H9 (cell line): ENCODE measurements at regions not wholly inside any gene's neighbourhood (a gene's known extent, or its start where the extent isn't known, plus 50 kb on each side); places are given as distances from the start of the nearest gene placed in this dataset.
A peak's percentile ranks its signal among the peaks of the same experiment; 100 is the strongest.

Source experiments
- DNase-seq: peaks from one replicate; pipeline ENCODE4 v3.0.0-alpha.2; 2017
- H2AFZ ChIP-seq: one replicate; pipeline ENCODE4 v1.6.1; 2013; ENCODE audit warnings: mild to moderate bottlenecking, low read length, control low read depth, moderate library complexity
- H2AK5ac ChIP-seq: 2 replicates; pipeline ENCODE4 v1.6.1; 2013; ENCODE audit warnings: low read length, control low read depth, mixed read lengths; ENCODE audit not compliant: insufficient read length
- H2BK120ac ChIP-seq: one replicate; pipeline ENCODE4 v1.6.1; 2013; ENCODE audit warnings: low read depth, mild to moderate bottlenecking, low read length, control low read depth, inconsistent platforms; ENCODE audit not compliant: poor library complexity, severe bottlenecking
- H2BK12ac ChIP-seq: 2 replicates; pipeline ENCODE4 v1.6.1; 2013; ENCODE audit warnings: low read length, control low read depth, mixed read lengths, low read depth; ENCODE audit not compliant: insufficient read length
- H2BK15ac ChIP-seq: 2 replicates; pipeline ENCODE4 v1.6.1; 2013; ENCODE audit warnings: low read depth, low read length, control low read depth
- H2BK20ac ChIP-seq: one replicate; pipeline ENCODE4 v1.6.1; 2013; ENCODE audit warnings: low read depth, mild to moderate bottlenecking, low read length, control low read depth, inconsistent platforms; ENCODE audit not compliant: poor library complexity, severe bottlenecking
- H2BK5ac ChIP-seq: 2 replicates; pipeline ENCODE4 v1.6.1; 2013; ENCODE audit warnings: low read length, control low read depth, mixed read lengths; ENCODE audit not compliant: insufficient read length
- H3K14ac ChIP-seq: 2 replicates; pipeline ENCODE4 v1.6.1; 2013; ENCODE audit warnings: low read length, control low read depth; ENCODE audit not compliant: insufficient read depth
- H3K18ac ChIP-seq: 2 replicates; pipeline ENCODE4 v1.6.1; 2013; ENCODE audit warnings: low read depth, mild to moderate bottlenecking, mixed read lengths, low read length, control low read depth; ENCODE audit not compliant: insufficient read length
- H3K23ac ChIP-seq: 2 replicates; pipeline ENCODE4 v1.6.1; 2013; ENCODE audit warnings: low read length, control low read depth, mixed read lengths, low read depth; ENCODE audit not compliant: insufficient read length
- H3K23me2 ChIP-seq: 2 replicates; pipeline ENCODE4 v1.6.1; 2013; ENCODE audit warnings: low read depth, mild to moderate bottlenecking, mixed read lengths, low read length, control low read depth; ENCODE audit not compliant: insufficient read length, poor library complexity, severe bottlenecking
- H3K27ac ChIP-seq: 2 replicates; pipeline ENCODE4 v1.5.1; 2013; ENCODE audit warnings: low read length, control low read depth, mixed read lengths, low read depth; ENCODE audit not compliant: insufficient read length
- H3K27me3 ChIP-seq: 2 replicates; pipeline ENCODE4 v1.6.1; 2013; ENCODE audit warnings: low read length, control low read depth, inconsistent platforms; ENCODE audit not compliant: insufficient read depth
- H3K4ac ChIP-seq: 2 replicates; pipeline ENCODE4 v1.6.1; 2013; ENCODE audit warnings: low read depth, mild to moderate bottlenecking, control low read depth, inconsistent platforms, low read length, moderate library complexity
- H3K4me1 ChIP-seq: 2 replicates; pipeline ENCODE4 v1.6.1; 2013; ENCODE audit warnings: low read length, control low read depth, inconsistent platforms; ENCODE audit not compliant: insufficient read depth
- H3K4me2 ChIP-seq: 2 replicates; pipeline ENCODE4 v1.6.1; 2013; ENCODE audit warnings: low read length, control low read depth, mixed read lengths; ENCODE audit not compliant: insufficient read length, insufficient read depth
- H3K56ac ChIP-seq: 2 replicates; pipeline ENCODE4 v1.6.1; 2013; ENCODE audit warnings: low read depth, mild to moderate bottlenecking, mixed read lengths, low read length, control low read depth; ENCODE audit not compliant: insufficient read length
- H3K79me1 ChIP-seq: 2 replicates; pipeline ENCODE4 v1.6.1; 2013; ENCODE audit warnings: low read depth, mild to moderate bottlenecking, moderate library complexity, low read length, control low read depth, inconsistent platforms; ENCODE audit not compliant: insufficient read depth, poor library complexity, severe bottlenecking
- H3K79me2 ChIP-seq: 2 replicates; pipeline ENCODE4 v1.6.1; 2013; ENCODE audit warnings: low read length, control low read depth, inconsistent platforms; ENCODE audit not compliant: insufficient read depth
- H3K9ac ChIP-seq: 2 replicates; pipeline ENCODE4 v1.6.1; 2013; ENCODE audit warnings: low read length, control low read depth, mixed read lengths; ENCODE audit not compliant: insufficient read length; ENCODE audit errors: extremely low read depth
- H3K9me3 ChIP-seq: one replicate; pipeline ENCODE4 v1.6.1; 2013; ENCODE audit warnings: low read depth, low read length, inconsistent platforms; ENCODE audit not compliant: control insufficient read depth
- H3T11ph ChIP-seq: one replicate; pipeline ENCODE4 v1.6.1; 2013; ENCODE audit warnings: mild to moderate bottlenecking, low read length, control low read depth, inconsistent platforms
- H4K20me1 ChIP-seq: one replicate; pipeline ENCODE4 v1.6.1; 2013; ENCODE audit not compliant: control insufficient read depth, insufficient read length, insufficient read depth
- H4K5ac ChIP-seq: 2 replicates; pipeline ENCODE4 v1.6.1; 2013; ENCODE audit warnings: low read depth, mild to moderate bottlenecking, mixed read lengths, low read length, control low read depth; ENCODE audit not compliant: insufficient read length
- H4K8ac ChIP-seq: replicated peaks from 2 replicates; pipeline ENCODE4 v1.6.1; 2013; ENCODE audit warnings: low read length, control low read depth, mixed read lengths, low read depth; ENCODE audit not compliant: insufficient read length
- H4K91ac ChIP-seq: 2 replicates; pipeline ENCODE4 v1.6.1; 2013; ENCODE audit warnings: low read depth, mild to moderate bottlenecking, moderate library complexity, mixed read lengths, low read length, control low read depth; ENCODE audit not compliant: insufficient read length
- H3K27ac Mint-ChIP-seq, 3 experiments: 2 replicates in 2 of 3; 3 replicates in 1 of 3; pipeline ENCODE4 v1.8.0; 2020 to 2021; ENCODE audit warnings: mixed read lengths in 3 of 3, mild to moderate bottlenecking in 1 of 3, moderate library complexity in 1 of 3
- H3K27me3 Mint-ChIP-seq: 2 replicates; pipeline ENCODE4 v1.8.0; 2021; ENCODE audit warnings: low read depth, mild to moderate bottlenecking, moderate library complexity, mixed read lengths
- H3K36me3 Mint-ChIP-seq, 3 experiments: 2 replicates in 2 of 3; 3 replicates in 1 of 3; pipeline ENCODE4 v1.8.0; 2020 to 2021; ENCODE audit warnings: low read depth in 3 of 3, mixed read lengths in 3 of 3; ENCODE audit not compliant: insufficient read depth in 1 of 3
- H3K4me1 Mint-ChIP-seq, 2 experiments: 2 replicates each; pipeline ENCODE4 v1.8.0; 2020; ENCODE audit warnings: mixed read lengths in 2 of 2
- H3K4me3 Mint-ChIP-seq, 2 experiments: 2 replicates in 1 of 2; 3 replicates in 1 of 2; pipeline ENCODE4 v1.8.0; 2020 to 2021; ENCODE audit warnings: mild to moderate bottlenecking in 2 of 2, mixed read lengths in 2 of 2, moderate library complexity in 1 of 2
- H3K9me3 Mint-ChIP-seq, 2 experiments: 2 replicates in 1 of 2; 3 replicates in 1 of 2; pipeline ENCODE4 v1.8.0; 2020; ENCODE audit warnings: mild to moderate bottlenecking in 2 of 2, mixed read lengths in 2 of 2, moderate library complexity in 1 of 2
- WGBS: extraction: QIAGEN DNeasy Blood & Tissue Kit; methylation state at CpG from one replicate; pipeline ENCODE4 v1.1.7; 2013; ENCODE audit warnings: missing lambda C conversion rate, low lambda C conversion rate, mixed read lengths; ENCODE audit not compliant: insufficient read length; ENCODE audit errors: extremely low coverage; 5-methylcytosine and 5-hydroxymethylcytosine counted together
- TF ChIP-seq, protein P1 (sequence below): fragments of 200-600 bp; sonication (generic); conservative IDR thresholded peaks from 3 replicates; pipeline ENCODE4 v1.8.0; 2021; ENCODE audit warnings: antibody characterized with exemption, mild to moderate bottlenecking

GRCh38 chr6:169971081-169971861 is 219.8 kb downstream of the ERMARD start:
- TF ChIP-seq, protein P1, sequence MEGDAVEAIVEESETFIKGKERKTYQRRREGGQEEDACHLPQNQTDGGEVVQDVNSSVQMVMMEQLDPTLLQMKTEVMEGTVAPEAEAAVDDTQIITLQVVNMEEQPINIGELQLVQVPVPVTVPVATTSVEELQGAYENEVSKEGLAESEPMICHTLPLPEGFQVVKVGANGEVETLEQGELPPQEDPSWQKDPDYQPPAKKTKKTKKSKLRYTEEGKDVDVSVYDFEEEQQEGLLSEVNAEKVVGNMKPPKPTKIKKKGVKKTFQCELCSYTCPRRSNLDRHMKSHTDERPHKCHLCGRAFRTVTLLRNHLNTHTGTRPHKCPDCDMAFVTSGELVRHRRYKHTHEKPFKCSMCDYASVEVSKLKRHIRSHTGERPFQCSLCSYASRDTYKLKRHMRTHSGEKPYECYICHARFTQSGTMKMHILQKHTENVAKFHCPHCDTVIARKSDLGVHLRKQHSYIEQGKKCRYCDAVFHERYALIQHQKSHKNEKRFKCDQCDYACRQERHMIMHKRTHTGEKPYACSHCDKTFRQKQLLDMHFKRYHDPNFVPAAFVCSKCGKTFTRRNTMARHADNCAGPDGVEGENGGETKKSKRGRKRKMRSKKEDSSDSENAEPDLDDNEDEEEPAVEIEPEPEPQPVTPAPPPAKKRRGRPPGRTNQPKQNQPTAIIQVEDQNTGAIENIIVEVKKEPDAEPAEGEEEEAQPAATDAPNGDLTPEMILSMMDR: no peak
- DNase-seq: peak; percentile 17

More at GRCh38 chr6:169971081-169971861, 219.8 kb downstream of the ERMARD start:
- no peak overlapping the region for H3K18ac ChIP-seq
- H3K79me1 ChIP-seq: no peaks in the 10 kb centered on the region
- H3K14ac ChIP-seq: no peak overlapping the region
- H2BK15ac ChIP-seq: no peak overlapping the region
- no peak overlapping the region for H2AK5ac ChIP-seq
- no peak overlapping the region for H2BK5ac ChIP-seq
- Mint-ChIP-seq H3K9me3 (peaks cover 11 to 15% of the 10 kb centered on the region in 2 experiments), H3K27ac (peak overlapping the region in 1 of 3 experiments; percentile 35; a peak in 2 of 7 replicates), H3K4me3 (no peak overlapping the region), H3K27me3 (peaks cover 12% of the 10 kb centered on the region), H3K36me3 (peaks cover 2 to 17% (median 4%) of the 10 kb centered on the region in 3 experiments; a peak in 6 of 7 replicates), H3K4me1 (peaks cover under 1 to 8% of the 10 kb centered on the region in 2 experiments; a peak in 2 of 4 replicates)
- H2BK120ac ChIP-seq: no peak overlapping the region
- no peaks in the 10 kb centered on the region for H3K9me3 ChIP-seq
- no peak overlapping the region for H3K56ac ChIP-seq
- H2BK20ac ChIP-seq: no peak overlapping the region
- H3K27me3 ChIP-seq: no peaks in the 10 kb centered on the region
- no peaks in the 10 kb centered on the region for H4K20me1 ChIP-seq
- no peak overlapping the region for H3K9ac ChIP-seq
- WGBS: no CpG with 5 or more reads among the region's 38 CpGs
- no peak overlapping the region for H3T11ph ChIP-seq
- H3K23me2 ChIP-seq: no peaks in the 10 kb centered on the region
- no peak overlapping the region for H3K23ac ChIP-seq
- no peak overlapping the region for H3K4me2 ChIP-seq
- no peak overlapping the region for H4K5ac ChIP-seq
- no peak overlapping the region for H4K8ac ChIP-seq
- no peak overlapping the region for H4K91ac ChIP-seq
- H3K4me1 ChIP-seq: no peaks in the 10 kb centered on the region
- no peak overlapping the region for H3K27ac ChIP-seq
- no peaks in the 10 kb centered on the region for H3K79me2 ChIP-seq
- H3K4ac ChIP-seq: no peak overlapping the region
- no peak overlapping the region for H2AFZ ChIP-seq
- no peak overlapping the region for H2BK12ac ChIP-seq
